ENCODE measurements at regions not wholly inside any gene's neighbourhood (a gene's known extent, or its start where the extent isn't known, plus 50 kb on each side); places are given as distances from the start of the nearest gene placed in this dataset.

- no peaks in the 10 kb centered on the region for H3K4me1 ChIP-seq
- no peaks in the 10 kb centered on the region for H3K36me3 ChIP-seq (ENCODE audit: control insufficient read depth, insufficient read depth, low read length)
- no peak overlapping the region for H3K4me2 ChIP-seq (ENCODE audit: low read length)
- no peaks in the 10 kb centered on the region for H3K79me2 ChIP-seq
- H3K4me3 ChIP-seq (ENCODE audit: low read depth, low read length): no peak overlapping the region
- no peak overlapping the region for H2AFZ ChIP-seq
- no peaks in the 10 kb centered on the region for H3K27me3 ChIP-seq (ENCODE audit: control insufficient read depth, insufficient read depth, low read length)
- H3K27ac ChIP-seq: no peak overlapping the region
- H3K9ac ChIP-seq: no peak overlapping the region
- H3K9me3 ChIP-seq (ENCODE audit: control insufficient read depth, low read length): no peaks in the 10 kb centered on the region
- no peak for TF ChIP-seq CTCF (IDR thresholded peaks at IDR 0.05)
Measured at GRCh38 chr13:30141775-30142485, 165.4 kb downstream of the KATNAL1 start.

- H3K9ac ChIP-seq: no peak overlapping the region
- TF ChIP-seq CTCF (IDR thresholded peaks at IDR 0.05): no peak
- no peak overlapping the region for H2AFZ ChIP-seq
- H3K4me2 ChIP-seq (ENCODE audit: low read length): no peak overlapping the region
- H3K79me2 ChIP-seq: no peaks in the 10 kb centered on the region
- no peak overlapping the region for H3K27ac ChIP-seq
- H3K36me3 ChIP-seq (ENCODE audit: control insufficient read depth, insufficient read depth, low read length): no peaks in the 10 kb centered on the region
- no peaks in the 10 kb centered on the region for H3K9me3 ChIP-seq (ENCODE audit: control insufficient read depth, low read length)
- H3K4me3 ChIP-seq (ENCODE audit: low read depth, low read length): no peak overlapping the region
- H3K27me3 ChIP-seq (ENCODE audit: control insufficient read depth, insufficient read depth, low read length): no peaks in the 10 kb centered on the region
- no peaks in the 10 kb centered on the region for H3K4me1 ChIP-seq
Measured at GRCh38 chr13:30140973-30141372, 166.4 kb downstream of the KATNAL1 start.

GRCh38 chr13:30138511-30138910 is 168.8 kb downstream of the KATNAL1 start:
- H3K36me3 ChIP-seq (ENCODE audit: control insufficient read depth, insufficient read depth, low read length): no peaks in the 10 kb centered on the region
- H3K4me2 ChIP-seq (ENCODE audit: low read length): no peak overlapping the region
- H3K9me3 ChIP-seq (ENCODE audit: control insufficient read depth, low read length): no peaks in the 10 kb centered on the region
- no peaks in the 10 kb centered on the region for H3K79me2 ChIP-seq
- no peak overlapping the region for H3K27ac ChIP-seq
- no peak overlapping the region for H3K4me3 ChIP-seq (ENCODE audit: low read depth, low read length)
- H3K9ac ChIP-seq: no peak overlapping the region
- no peak overlapping the region for H2AFZ ChIP-seq
- H3K4me1 ChIP-seq: no peaks in the 10 kb centered on the region
- no peak for TF ChIP-seq CTCF (IDR thresholded peaks at IDR 0.05)
- H3K27me3 ChIP-seq (ENCODE audit: control insufficient read depth, insufficient read depth, low read length): no peaks in the 10 kb centered on the region

- H3K4me3 ChIP-seq (ENCODE audit: low read depth, low read length): no peak overlapping the region
- TF ChIP-seq CTCF (IDR thresholded peaks at IDR 0.05): no peak
- no peak overlapping the region for H2AFZ ChIP-seq
Measured at GRCh38 chr13:30135868-30136267, 171.5 kb downstream of the KATNAL1 start.

GRCh38 chr13:30135351-30135750 is 172.0 kb downstream of the KATNAL1 start:
- no peak for TF ChIP-seq CTCF (IDR thresholded peaks at IDR 0.05)
- H3K27me3 ChIP-seq (ENCODE audit: control insufficient read depth, insufficient read depth, low read length): no peaks in the 10 kb centered on the region
- H3K9me3 ChIP-seq (ENCODE audit: control insufficient read depth, low read length): no peaks in the 10 kb centered on the region
- no peaks in the 10 kb centered on the region for H3K36me3 ChIP-seq (ENCODE audit: control insufficient read depth, insufficient read depth, low read length)
- no peaks in the 10 kb centered on the region for H3K4me1 ChIP-seq
- no peak overlapping the region for H3K4me2 ChIP-seq (ENCODE audit: low read length)
- no peaks in the 10 kb centered on the region for H3K79me2 ChIP-seq
- no peak overlapping the region for H2AFZ ChIP-seq
- H3K27ac ChIP-seq: no peak overlapping the region
- H3K9ac ChIP-seq: no peak overlapping the region
- no peak overlapping the region for H3K4me3 ChIP-seq (ENCODE audit: low read depth, low read length)

More at GRCh38 chr13:30135868-30136267, 171.5 kb downstream of the KATNAL1 start:
- no peaks in the 10 kb centered on the region for H3K36me3 ChIP-seq (ENCODE audit: control insufficient read depth, insufficient read depth, low read length)
- H3K27me3 ChIP-seq (ENCODE audit: control insufficient read depth, insufficient read depth, low read length): no peaks in the 10 kb centered on the region
- H3K27ac ChIP-seq: no peak overlapping the region
- H3K4me1 ChIP-seq: no peaks in the 10 kb centered on the region
- H3K9ac ChIP-seq: no peak overlapping the region
- no peaks in the 10 kb centered on the region for H3K9me3 ChIP-seq (ENCODE audit: control insufficient read depth, low read length)
- no peak overlapping the region for H3K4me2 ChIP-seq (ENCODE audit: low read length)
- no peaks in the 10 kb centered on the region for H3K79me2 ChIP-seq

Data from parathyroid adenoma (tissue), 2 donors.